GM18508 (cell line): ENCODE measurements at regions not wholly inside any gene's neighbourhood (a gene's known extent, or its start where the extent isn't known, plus 50 kb on each side); places are given as distances from the start of the nearest gene placed in this dataset.

ENCODE experiments used
- ATAC-seq: cut with Tn5 transposase; IDR thresholded peaks from one replicate; pipeline ENCODE4 v1.9.1; 2021; ENCODE audit warnings: moderate number of reproducible peaks; ENCODE audit not compliant: insufficient read depth, unreplicated experiment

GRCh38 chr15:47652844-47653243 is 64.5 kb upstream of the SEMA6D start:
- ATAC-seq = no peak

GRCh38 chr15:47661661-47662180 is 55.6 kb upstream of the SEMA6D start:
- no peak for ATAC-seq

- ATAC-seq = no peak
Measured at GRCh38 chr15:47663101-47663500, 54.2 kb upstream of the SEMA6D start.
